Spleen (tissue), 11 donors: ENCODE measurements at regions not wholly inside any gene's neighbourhood (a gene's known extent, or its start where the extent isn't known, plus 50 kb on each side); places are given as distances from the start of the nearest gene placed in this dataset.

Experiments
- DNase-seq: peaks from one replicate; pipeline ENCODE4 v3.0.0-alpha.2; 2020
- H3K27ac ChIP-seq, 8 donors: fragments of 200-600 bp; sonication (generic) in 7 of 8; 1 replicate in 4 of 8; 2 replicates in 4 of 8; pipeline versions ENCODE4 v1.5.0 to v1.8.0; 2016 to 2021; ENCODE audit warnings: inconsistent platforms in 4 of 8, mild to moderate bottlenecking in 4 of 8, moderate library complexity in 1 of 8
- H3K27me3 ChIP-seq, 7 donors: fragments of 200-600 bp; sonication (generic) in 6 of 7; replicated peaks in 1 of 7; 1 replicate in 4 of 7; 2 replicates in 3 of 7; pipeline versions ENCODE4 v1.5.0 to v1.8.0; 2016 to 2021; ENCODE audit warnings: inconsistent platforms in 3 of 7, mild to moderate bottlenecking in 1 of 7
- H3K36me3 ChIP-seq, 6 donors: fragments of 200-600 bp; sonication (generic) in 5 of 6; 1 replicate in 4 of 6; 2 replicates in 2 of 6; pipeline versions ENCODE4 v1.5.0 to v1.8.0; 2016 to 2021; ENCODE audit warnings: inconsistent platforms in 2 of 6
- H3K4me1 ChIP-seq, 6 donors: fragments of 200-600 bp; sonication (generic) in 5 of 6; 1 replicate in 3 of 6; 2 replicates in 3 of 6; pipeline versions ENCODE4 v1.5.0 to v1.8.0; 2016 to 2021; ENCODE audit warnings: inconsistent platforms in 3 of 6
- H3K4me3 ChIP-seq, 8 donors: fragments of 200-600 bp; sonication (generic) in 7 of 8; 1 replicate in 4 of 8; 2 replicates in 4 of 8; pipeline versions ENCODE4 v1.5.0 to v1.8.0; 2016 to 2021; ENCODE audit warnings: inconsistent platforms in 4 of 8, mild to moderate bottlenecking in 4 of 8, moderate library complexity in 2 of 8
- H3K9me3 ChIP-seq, 8 donors: fragments of 200-600 bp; sonication (generic) in 7 of 8; 1 replicate in 4 of 8; 2 replicates in 4 of 8; pipeline versions ENCODE4 v1.5.0 to v1.8.0; 2016 to 2021; ENCODE audit warnings: inconsistent platforms in 4 of 8
- CTCF ChIP-seq, 11 experiments: fragments of 200-600 bp in 7 of 11; fragments of 450-650 bp in 4 of 11; sonication (generic) in 4 of 11; IDR thresholded peaks in 8 of 11; conservative IDR thresholded peaks in 3 of 11; 1 replicate in 7 of 11; 2 replicates in 4 of 11; pipeline versions ENCODE4 v1.4.0 to v1.8.0; 2016 to 2021; ENCODE audit warnings: antibody characterized with exemption in 11 of 11, inconsistent platforms in 4 of 11, mild to moderate bottlenecking in 1 of 11
- POLR2A ChIP-seq, 3 donors: fragments of 450-650 bp; IDR thresholded peaks; one replicate each; pipeline ENCODE4 v1.5.1; 2017; ENCODE audit warnings: antibody characterized with exemption in 3 of 3, mild to moderate bottlenecking in 1 of 3
- POLR2AphosphoS5 ChIP-seq, 3 donors: sonication (generic); formaldehyde crosslinking; IDR thresholded peaks; one replicate each; pipeline ENCODE4 v1.5.1; 2017; ENCODE audit warnings: antibody characterized with exemption in 3 of 3
- WGBS, 5 donors: extraction: QIAGEN DNeasy Blood & Tissue Kit in 3 of 5; methylation state at CpG; one replicate each; pipeline versions ENCODE4 v1.1.5 to v1.1.7; 2013 to 2018; 5-methylcytosine and 5-hydroxymethylcytosine counted together
- intact Hi-C: fragments of 100-400 bp; cut with DNase I; formaldehyde crosslinking; loops from one replicate; pipeline ENCODE4 v1.15.0; 2023; ENCODE audit warnings: low total_unique reads
- donor health status: healthy with polysubstance abuse.
- donor health status: DM: no; HTN: no; CAD: no; lungs with moderate emphysema.
- donor health status: DM: no; HTN: no; CAD: no.
- donor health status: Bipolar disorder and iron deficiency.
- donor health status: healthy.
- donor health status: DM: no; HTN: no; CAD: no.
- donor health status: DM: yes; HTN: yes; CAD: no.

GRCh38 chr10:51006686-51007085 is 67.6 kb upstream of the PRKG1 start:
- WGBS, 5 donors = 81 to 90% (median 84%) methylated on average over 5 of the region's 5 CpGs
- TF ChIP-seq POLR2AphosphoS5 (IDR thresholded peaks at IDR 0.05) (no peak), POLR2A (IDR thresholded peaks at IDR 0.05) (no peak), CTCF (IDR thresholded peaks at IDR 0.05 in 8 of 11, conservative IDR thresholded peaks at IDR 0.05 in 3 of 11) (no peak)

GRCh38 chr10:51007781-51008180 is 66.5 kb upstream of the PRKG1 start:
- WGBS, 5 donors = 80 to 91% (median 87%) methylated on average over 2 of the region's 2 CpGs
- Histone ChIP-seq H3K27ac (no peak overlapping the region), H3K4me1 (no peaks in the 10 kb centered on the region), H3K36me3 (no peaks in the 10 kb centered on the region), H3K4me3 (no peak overlapping the region), H3K27me3 (no peaks in the 10 kb centered on the region), H3K9me3 (peaks cover 0 to 4% (median 0%) of the 10 kb centered on the region in 8 donors)
- no peak for DNase-seq
- TF ChIP-seq POLR2A (IDR thresholded peaks at IDR 0.05) (no peak), POLR2AphosphoS5 (IDR thresholded peaks at IDR 0.05) (no peak), CTCF (IDR thresholded peaks at IDR 0.05 in 8 of 11, conservative IDR thresholded peaks at IDR 0.05 in 3 of 11) (no peak)
- intact Hi-C loops = loop anchor here (10.0 kb wide), 1 partner anchor 957 kb away; no protein-coding TSS in a partner anchor

More at GRCh38 chr10:51006686-51007085, 67.6 kb upstream of the PRKG1 start:
- Histone ChIP-seq H3K9me3 (no peaks in the 10 kb centered on the region), H3K27me3 (no peaks in the 10 kb centered on the region), H3K27ac (no peak overlapping the region), H3K36me3 (no peaks in the 10 kb centered on the region), H3K4me3 (no peak overlapping the region), H3K4me1 (no peaks in the 10 kb centered on the region)
- intact Hi-C loops = loop anchor here (10.0 kb wide), 1 partner anchor 958 kb away; no protein-coding TSS in a partner anchor
- DNase-seq = no peak

- peaks cover 0 to 4% (median 0%) of the 10 kb centered on the region in 8 donors for H3K9me3 ChIP-seq
- WGBS, 5 donors = 69 to 78% (median 76%) methylated on average over 3 of the region's 3 CpGs
- TF ChIP-seq POLR2AphosphoS5 (IDR thresholded peaks at IDR 0.05) = no peak
- no peak for TF ChIP-seq CTCF (IDR thresholded peaks at IDR 0.05 in 8 of 11, conservative IDR thresholded peaks at IDR 0.05 in 3 of 11)
- no peak for TF ChIP-seq POLR2A (IDR thresholded peaks at IDR 0.05)
- H3K4me1 ChIP-seq = no peaks in the 10 kb centered on the region
- H3K4me3 ChIP-seq = no peak overlapping the region
- no peak overlapping the region for H3K27ac ChIP-seq
- H3K27me3 ChIP-seq = no peaks in the 10 kb centered on the region
- intact Hi-C loops = loop anchor here (10.0 kb wide), 1 partner anchor 956 kb away; no protein-coding TSS in a partner anchor
- DNase-seq = no peak
- no peaks in the 10 kb centered on the region for H3K36me3 ChIP-seq
Measured at GRCh38 chr10:51008346-51008745, 65.9 kb upstream of the PRKG1 start.

- intact Hi-C loops = no loop called here
Measured at GRCh38 chr10:51010977-51011376, 63.3 kb upstream of the PRKG1 start.

More at GRCh38 chr10:51010977-51011376, 63.3 kb upstream of the PRKG1 start:
- H3K4me3 ChIP-seq = no peak overlapping the region
- DNase-seq = no peak
- TF ChIP-seq CTCF (IDR thresholded peaks at IDR 0.05 in 8 of 11, conservative IDR thresholded peaks at IDR 0.05 in 3 of 11) = peak in 10 of 11 experiments; percentile 10 to 71 (median 52)
- TF ChIP-seq POLR2AphosphoS5 (IDR thresholded peaks at IDR 0.05) = no peak
- no peaks in the 10 kb centered on the region for H3K36me3 ChIP-seq
- H3K4me1 ChIP-seq = peaks cover 0 to 10% (median 1%) of the 10 kb centered on the region in 6 donors
- 12 to 37% (median 20%) methylated on average over 2 of the region's 2 CpGs for WGBS, 5 donors
- no peaks in the 10 kb centered on the region for H3K27me3 ChIP-seq
- peaks cover 0 to 4% (median 0%) of the 10 kb centered on the region in 8 donors for H3K9me3 ChIP-seq
- no peak overlapping the region for H3K27ac ChIP-seq
